H1 (cell line): ENCODE measurements at regions not wholly inside any gene's neighbourhood (a gene's known extent, or its start where the extent isn't known, plus 50 kb on each side); places are given as distances from the start of the nearest gene placed in this dataset.

Source experiments
- CHD1 ChIP-seq: IDR thresholded peaks from 2 replicates; pipeline ENCODE4 v1.6.1; 2012; ENCODE audit warnings: low read depth, low read length, improper control_type of control experiment
- CTCF ChIP-seq, 3 experiments: IDR thresholded peaks; 1 replicate in 2 of 3; 2 replicates in 1 of 3; pipeline versions ENCODE4 v1.5.1 to v1.6.1; 2011; ENCODE audit warnings: low read length in 3 of 3, mild to moderate bottlenecking in 3 of 3, inconsistent platforms in 2 of 3, low read depth in 1 of 3, moderate library complexity in 1 of 3; ENCODE audit not compliant: insufficient read depth in 1 of 3; ENCODE audit errors: control extremely low read depth in 1 of 3
- GABPA ChIP-seq: IDR thresholded peaks from 2 replicates; pipeline ENCODE4 v1.6.1; 2011; ENCODE audit warnings: mild to moderate bottlenecking, low read length, moderate library complexity, borderline replicate concordance; ENCODE audit not compliant: insufficient read depth
- GTF2F1 ChIP-seq: IDR thresholded peaks from 2 replicates; pipeline ENCODE4 v1.6.1; 2012; ENCODE audit warnings: low read depth, low read length, improper control_type of control experiment, borderline replicate concordance
- KDM5A ChIP-seq: fragments of 200-600 bp; IDR thresholded peaks from 2 replicates; pipeline ENCODE4 v1.7.1; 2012; ENCODE audit warnings: mild to moderate bottlenecking, low read length, inconsistent platforms, mixed read lengths
- RBBP5 ChIP-seq: IDR thresholded peaks from 2 replicates; pipeline ENCODE4 v1.7.1; 2012; ENCODE audit warnings: low read depth, mild to moderate bottlenecking, inconsistent platforms, low read length, moderate library complexity, borderline replicate concordance

- no peak for TF ChIP-seq CHD1
- no peak for TF ChIP-seq CTCF (IDR thresholded peaks at IDR 0.05; ENCODE audit: control extremely low read depth in 1 of 3, insufficient read depth in 1 of 3, low read depth in 1 of 3, low read length in 3 of 3)
- TF ChIP-seq RBBP5, result no peak
- no peak for TF ChIP-seq GABPA
- TF ChIP-seq GTF2F1, result no peak
- TF ChIP-seq KDM5A, result no peak
These were observed 250.9 kb downstream of the ICOS start (continued) for GRCh38 chr2:204187229-204188083.
